HepG2 (cell line): ENCODE measurements at regions not wholly inside any gene's neighbourhood (a gene's known extent, or its start where the extent isn't known, plus 50 kb on each side); places are given as distances from the start of the nearest gene placed in this dataset.

Source experiments
- AHDC1 ChIP-seq: sonication (generic); formaldehyde crosslinking; IDR thresholded peaks from 2 replicates; pipeline ENCODE4 v1.5.1; 2020; ENCODE audit warnings: mild to moderate bottlenecking, missing genetic modification reagents, borderline replicate concordance
- BORCS8-MEF2B ChIP-seq: sonication (generic); formaldehyde crosslinking; IDR thresholded peaks from 2 replicates; pipeline ENCODE4 v1.8.0; 2022; ENCODE audit warnings: mild to moderate bottlenecking, missing genetic modification reagents
- HOXA5 ChIP-seq: sonication (generic); formaldehyde crosslinking; IDR thresholded peaks from 2 replicates; pipeline ENCODE4 v1.4.0; 2020; ENCODE audit warnings: missing genetic modification reagents
- MEIS2 ChIP-seq: sonication (generic); formaldehyde crosslinking; IDR thresholded peaks from 2 replicates; pipeline ENCODE4 v1.9.0; 2021; ENCODE audit warnings: mild to moderate bottlenecking, missing genetic modification reagents
- NPAS2 ChIP-seq: sonication (generic); formaldehyde crosslinking; IDR thresholded peaks from 2 replicates; pipeline ENCODE4 v1.8.0; 2022; ENCODE audit warnings: mild to moderate bottlenecking, missing genetic modification reagents, borderline replicate concordance
- SKI ChIP-seq: fragments of 450-650 bp; IDR thresholded peaks from one replicate; pipeline ENCODE4 v1.6.1; 2018; ENCODE audit warnings: mild to moderate bottlenecking; ENCODE audit not compliant: partially characterized antibody
- U2AF1 ChIP-seq: fragments of 200-400 bp; formaldehyde crosslinking; optimal IDR thresholded peaks from 2 replicates; pipeline ENCODE3; 2017; ENCODE audit warnings: mild to moderate bottlenecking, low read depth, low read length
- ZMYM4 ChIP-seq: sonication (generic); formaldehyde crosslinking; IDR thresholded peaks from 2 replicates; pipeline ENCODE4 v1.8.1; 2023; ENCODE audit warnings: mild to moderate bottlenecking, missing genetic modification reagents
- ZNF253 ChIP-seq: sonication (generic); formaldehyde crosslinking; IDR thresholded peaks from 2 replicates; pipeline ENCODE4 v1.8.0; 2022; ENCODE audit warnings: mild to moderate bottlenecking, missing genetic modification reagents, borderline replicate concordance
- ZNF276 ChIP-seq: sonication (generic); formaldehyde crosslinking; IDR thresholded peaks from 2 replicates; pipeline ENCODE4 v1.4.0; 2020; ENCODE audit warnings: mild to moderate bottlenecking, low read depth, missing genetic modification reagents
- ZNF552 ChIP-seq: sonication (generic); formaldehyde crosslinking; IDR thresholded peaks from 2 replicates; pipeline ENCODE4 v1.9.0; 2022; ENCODE audit warnings: missing genetic modification reagents, mild to moderate bottlenecking, borderline replicate concordance
- ZNF609 ChIP-seq: sonication (generic); formaldehyde crosslinking; IDR thresholded peaks from 2 replicates; pipeline ENCODE4 v1.4.0; 2020; ENCODE audit warnings: mild to moderate bottlenecking, missing genetic modification reagents, borderline replicate concordance

- peak; percentile 97 for TF ChIP-seq ZNF609 (CRISPR knock-in tag)
- TF ChIP-seq AHDC1 = peak; percentile 86; the same call in 1 of the 2 replicates
- no peak for TF ChIP-seq BORCS8-MEF2B
- TF ChIP-seq ZMYM4 = no peak
- no peak for TF ChIP-seq ZNF276 (CRISPR knock-in tag)
- no peak for TF ChIP-seq U2AF1
- TF ChIP-seq MEIS2 (CRISPR knock-in tag) = no peak
- TF ChIP-seq ZNF552 (CRISPR knock-in tag) = no peak
- TF ChIP-seq NPAS2 = no peak
- TF ChIP-seq HOXA5 = no peak
- no peak for TF ChIP-seq SKI
- no peak for TF ChIP-seq ZNF253
Observed at GRCh38 chr9:79489261-79490000, 82.3 kb upstream of the TLE4 start (continued).
